ENCODE measurements at regions not wholly inside any gene's neighbourhood (a gene's known extent, or its start where the extent isn't known, plus 50 kb on each side); places are given as distances from the start of the nearest gene placed in this dataset.

DNA sequence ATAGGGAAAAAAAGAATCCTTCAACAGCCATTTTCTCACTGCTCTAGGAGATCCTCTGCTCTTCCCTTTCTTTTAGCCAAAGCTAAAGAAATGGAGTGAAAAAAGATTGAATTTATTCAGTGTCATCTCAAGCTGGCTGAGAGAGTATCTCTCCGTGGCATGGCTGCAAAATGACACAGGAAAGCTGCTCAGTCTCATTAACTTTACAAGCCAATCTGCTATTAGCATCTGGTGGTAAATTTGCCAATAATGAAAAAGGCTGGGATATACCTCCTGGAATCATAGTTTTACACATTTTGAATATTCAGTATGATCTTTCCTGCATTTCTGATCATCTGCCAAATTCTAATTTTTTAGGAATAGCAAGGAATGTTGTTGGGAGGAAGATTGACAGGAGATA, 176.8 kb upstream of the CHRM3 start:
- ChIA-PET POLR2A (no interaction called here), CTCF (ENCODE audit: low intra/inter-chr PET ratio) (no interaction called here)
- Histone ChIP-seq H3K4me3 (no peak overlapping the region), H3K4me1 (replicated peaks in 1 of 2; ENCODE audit: control insufficient read depth in 2 of 2, insufficient read depth in 2 of 2, low read length in 2 of 2) (no peaks in the 10 kb centered on the region), H2AFZ (ENCODE audit: low read depth, low read length) (no peak overlapping the region), H3K9me3 (replicated peaks; ENCODE audit: control insufficient read depth, insufficient read depth, low read depth, low read length) (no peaks in the 10 kb centered on the region), H3K4me2 (ENCODE audit: insufficient read depth, low read length) (no peak overlapping the region), H4K20me1 (replicated peaks; ENCODE audit: control insufficient read depth, insufficient read depth, low read length) (no peaks in the 10 kb centered on the region), H3K9ac (ENCODE audit: insufficient read depth in 1 of 2, low read depth in 2 of 2, low read length in 2 of 2) (no peak overlapping the region), H3K36me3 (ENCODE audit: control insufficient read depth, insufficient read depth, low read length) (no peaks in the 10 kb centered on the region), H3K79me2 (ENCODE audit: control insufficient read depth, insufficient read depth, low read length) (no peaks in the 10 kb centered on the region), H3K9me1 (ENCODE audit: control insufficient read depth, insufficient read depth, low read length) (no peaks in the 10 kb centered on the region), H3K27ac (ENCODE audit: extremely low read depth, low read depth, low read length) (no peak overlapping the region), H3K27me3 (ENCODE audit: control insufficient read depth in 2 of 2, insufficient read depth in 2 of 2, low read length in 2 of 2) (no peaks in the 10 kb centered on the region)
- WGBS (ENCODE audit: insufficient coverage, low coverage, missing lambda C conversion rate), result 0% methylated on average over 1 of the region's 1 CpG
- ATAC-seq, result no peak
- no peak for DNase-seq (ENCODE audit: extremely low read depth in 1 of 4, low spot score in 3 of 4)
- TF ChIP-seq SRSF9 (IDR thresholded peaks at IDR 0.05; ENCODE audit: borderline replicate concordance, low read depth, low read length) (no peak), ZBTB7A (IDR thresholded peaks at IDR 0.05; ENCODE audit: borderline replicate concordance, control insufficient read depth, low read depth, low read length) (no peak), MGA (IDR thresholded peaks at IDR 0.05) (no peak), BHLHE40 (IDR thresholded peaks at IDR 0.05; ENCODE audit: low read length) (no peak), ZBTB43 (CRISPR knock-in tag; IDR thresholded peaks at IDR 0.05) (no peak), ZNF444 (CRISPR knock-in tag; IDR thresholded peaks at IDR 0.05) (no peak), XRCC5 (IDR thresholded peaks at IDR 0.05; ENCODE audit: low read depth, low read length) (no peak), ZNF212 (CRISPR knock-in tag; IDR thresholded peaks at IDR 0.05) (no peak), KLF13 (tag; IDR thresholded peaks at IDR 0.05; ENCODE audit: borderline replicate concordance, low read depth) (no peak)
- TF ChIP-seq, protein P1, sequence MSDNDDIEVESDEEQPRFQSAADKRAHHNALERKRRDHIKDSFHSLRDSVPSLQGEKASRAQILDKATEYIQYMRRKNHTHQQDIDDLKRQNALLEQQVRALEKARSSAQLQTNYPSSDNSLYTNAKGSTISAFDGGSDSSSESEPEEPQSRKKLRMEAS (CRISPR knock-in tag; IDR thresholded peaks at IDR 0.05), result no peak
- no peak for FAIRE-seq
- in situ Hi-C loops (cut with MboI) (no loop called here), intact Hi-C loops (cut with micrococcal nuclease) (no loop called here)
- BruUV-seq (replicated peaks), result no TSS peak

Data from K562 (cell line).